Tongue (tissue), 1 donor: ENCODE measurements at regions not wholly inside any gene's neighbourhood (a gene's known extent, or its start where the extent isn't known, plus 50 kb on each side); places are given as distances from the start of the nearest gene placed in this dataset.

Experiments
- DNase-seq: peaks from one replicate; pipeline ENCODE4 v3.0.0-alpha.2; 2015

DNA sequence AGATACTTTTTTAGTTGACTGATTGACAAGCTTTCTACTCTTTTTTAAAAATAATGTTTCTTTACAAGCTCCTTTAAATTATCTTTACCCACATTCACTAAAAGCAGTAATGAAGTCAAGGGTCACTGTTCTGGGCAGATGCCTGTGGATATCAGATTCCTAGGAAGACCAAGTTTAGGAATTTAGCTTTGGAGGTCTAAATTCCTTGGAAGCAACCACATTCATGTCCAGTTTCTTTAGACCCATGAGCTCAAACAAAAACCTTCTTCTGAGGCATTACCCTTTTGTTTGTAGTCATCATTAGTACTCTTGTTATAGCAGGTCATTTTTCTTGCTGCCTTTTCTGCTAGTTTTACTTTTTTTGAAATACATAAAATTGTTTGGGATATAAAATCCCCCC lies 462.9 kb upstream of the JAG1 start:
- no peak for DNase-seq

DNA sequence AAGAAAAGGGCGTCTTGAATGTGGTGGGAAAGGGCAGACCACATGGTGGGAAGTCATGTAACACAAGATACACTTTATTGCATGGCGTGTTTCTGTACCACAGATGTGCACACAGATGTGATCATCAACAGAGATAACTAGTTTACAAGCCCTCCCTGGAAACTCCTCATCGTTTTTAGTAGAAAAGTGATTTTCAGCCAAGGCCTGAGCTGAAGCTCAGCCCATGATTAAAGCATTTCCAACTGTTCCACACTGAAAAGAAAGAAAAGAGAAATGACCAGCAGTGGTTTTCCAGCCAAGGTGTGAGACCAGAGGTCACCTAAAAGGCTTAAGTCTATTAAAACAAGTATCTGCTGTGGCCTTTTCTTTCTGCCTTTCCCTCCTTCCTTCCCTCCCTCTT lies 463.9 kb upstream of the JAG1 start:
- peak; percentile 31 for DNase-seq

DNA sequence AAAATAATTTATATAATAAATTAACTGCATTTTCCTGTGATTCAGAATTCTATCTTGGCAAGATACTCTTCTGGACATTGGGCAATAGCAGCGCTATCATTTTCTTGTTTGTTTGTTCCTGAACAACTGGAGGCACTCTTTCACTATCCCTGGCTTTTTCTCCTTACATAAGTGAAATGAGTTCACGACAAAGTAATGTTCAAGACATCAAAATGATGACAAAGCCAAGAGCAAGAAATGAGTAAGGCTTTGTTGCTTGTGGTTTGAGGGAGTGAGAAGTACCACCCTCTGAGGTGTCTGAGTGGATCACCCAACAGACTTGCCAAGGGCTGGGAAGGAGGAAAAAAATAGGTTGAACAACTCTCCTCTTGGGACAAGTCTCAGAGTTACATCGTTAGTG lies 466.6 kb upstream of the JAG1 start:
- DNase-seq = no peak

DNA sequence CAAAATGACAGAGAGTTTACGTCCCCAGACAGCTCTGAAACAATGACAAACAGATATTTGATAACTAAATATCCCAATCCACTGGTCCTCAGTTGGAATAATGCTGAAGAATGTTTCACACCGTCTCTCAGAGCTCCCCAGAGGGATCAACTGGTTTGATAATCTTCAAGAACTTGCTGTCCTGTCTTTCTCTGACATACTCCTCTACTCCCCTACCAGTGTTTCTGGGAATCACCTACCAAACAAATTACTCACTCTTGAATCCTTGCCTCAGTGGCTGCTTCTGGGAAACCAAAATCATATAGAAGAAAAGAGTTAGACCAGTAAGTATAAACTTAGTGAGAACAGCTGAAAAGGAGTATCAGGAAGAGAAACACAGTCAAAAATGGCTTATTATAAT lies 469.7 kb upstream of the JAG1 start:
- DNase-seq = no peak

DNA sequence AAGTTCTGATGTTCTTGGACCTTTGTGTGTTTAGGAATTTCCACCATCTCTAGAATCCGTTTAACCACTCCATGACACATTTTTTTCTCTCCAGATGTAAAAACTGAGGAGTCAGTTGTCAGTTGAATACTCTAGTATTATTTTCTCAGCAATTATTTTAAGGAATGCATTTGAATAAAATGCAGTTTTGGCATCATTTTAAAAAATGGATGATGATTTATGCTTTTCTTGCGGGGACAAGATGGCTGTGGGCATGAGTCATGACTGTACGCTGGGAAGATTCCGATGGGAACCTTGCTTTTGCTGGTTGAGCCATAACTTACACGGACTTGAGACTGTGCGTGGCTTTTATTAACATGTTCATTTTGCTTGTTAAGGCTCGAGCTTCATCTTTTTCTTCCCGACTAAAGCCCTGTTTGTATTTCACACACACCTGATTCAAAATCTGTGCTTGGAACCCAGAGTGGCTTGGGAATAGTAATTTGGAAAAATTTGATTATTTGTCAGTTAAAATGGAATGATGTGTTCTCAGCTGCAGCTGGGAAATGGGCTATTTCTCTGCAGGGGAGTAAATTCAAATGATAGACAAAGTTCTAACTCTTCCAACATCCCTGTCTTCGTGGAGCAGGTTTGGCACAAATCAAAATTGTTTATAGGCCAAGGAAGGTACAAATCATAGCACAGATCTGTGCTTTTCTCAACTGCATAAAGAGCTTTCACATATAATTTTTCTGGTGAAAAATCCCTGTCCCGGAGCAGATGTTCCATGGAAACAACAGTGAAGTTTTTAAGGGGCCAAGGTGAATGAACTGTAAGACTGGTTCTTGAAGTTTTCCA lies 470.5 kb upstream of the JAG1 start:
- DNase-seq = peak; percentile 33

DNA sequence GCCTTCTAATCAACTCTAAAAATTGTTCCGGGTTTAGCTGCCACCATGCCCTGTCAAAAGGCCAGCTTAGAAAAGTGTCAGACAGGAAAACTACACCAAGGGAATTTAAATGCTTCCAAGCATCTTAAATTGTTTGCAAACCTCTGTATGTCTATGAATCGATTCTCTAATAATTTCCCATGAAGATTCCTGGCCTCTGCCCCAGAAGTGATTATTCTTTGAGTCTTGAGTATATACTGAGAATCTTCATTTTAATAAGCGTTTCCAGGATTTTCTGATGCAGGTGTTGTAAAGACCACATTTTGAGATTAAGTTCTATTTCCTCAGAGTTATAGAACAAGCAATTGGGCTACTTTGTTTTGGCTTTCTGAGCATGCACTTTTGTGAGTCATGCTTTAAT lies 471.8 kb upstream of the JAG1 start:
- DNase-seq = no peak

DNA sequence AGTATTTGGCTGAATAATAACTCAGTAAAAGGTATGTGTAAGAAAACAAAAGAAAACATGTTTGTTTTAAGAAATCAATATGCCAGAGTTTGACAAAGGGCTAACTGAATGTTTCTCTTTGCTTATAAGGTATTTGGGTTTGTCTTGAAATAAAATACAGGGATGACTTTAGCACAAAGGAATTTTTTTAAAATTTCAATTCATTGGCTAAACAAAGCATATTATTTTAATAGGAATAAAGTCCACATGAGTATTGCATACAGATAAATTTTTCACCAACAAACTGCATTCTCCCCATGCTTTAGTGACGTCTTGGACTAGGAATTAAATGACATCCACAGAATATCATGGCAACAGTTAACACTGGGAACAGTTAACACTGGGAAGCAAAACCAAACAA lies 480.0 kb upstream of the JAG1 start:
- DNase-seq = no peak

DNA sequence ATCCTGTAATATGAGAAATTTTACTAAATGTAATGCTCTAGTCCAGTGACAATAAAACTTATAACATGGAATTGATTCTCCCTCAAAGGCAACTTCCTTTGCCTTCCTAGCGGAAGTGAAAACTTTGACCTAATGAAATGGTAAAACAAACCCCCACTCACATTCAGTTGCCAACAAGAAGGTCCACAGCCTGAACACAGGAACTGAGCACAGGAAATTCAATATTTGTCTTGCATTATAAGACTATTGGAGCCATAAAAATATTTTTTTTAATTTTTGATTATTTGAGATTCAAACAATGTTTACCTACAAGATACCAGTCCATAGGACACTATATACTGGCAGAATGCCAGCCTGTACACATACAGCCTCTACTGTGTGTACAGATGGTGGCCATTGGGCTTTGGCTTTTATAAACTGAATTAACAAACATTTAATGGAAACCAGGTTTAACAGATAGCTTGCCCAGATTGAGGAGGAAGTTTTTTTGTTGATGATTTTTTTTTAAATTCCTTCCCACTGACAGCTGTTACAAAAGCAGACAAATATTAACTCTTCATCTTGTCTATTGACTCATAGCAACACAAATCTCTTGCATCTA lies 481.5 kb upstream of the JAG1 start:
- no peak for DNase-seq

DNA sequence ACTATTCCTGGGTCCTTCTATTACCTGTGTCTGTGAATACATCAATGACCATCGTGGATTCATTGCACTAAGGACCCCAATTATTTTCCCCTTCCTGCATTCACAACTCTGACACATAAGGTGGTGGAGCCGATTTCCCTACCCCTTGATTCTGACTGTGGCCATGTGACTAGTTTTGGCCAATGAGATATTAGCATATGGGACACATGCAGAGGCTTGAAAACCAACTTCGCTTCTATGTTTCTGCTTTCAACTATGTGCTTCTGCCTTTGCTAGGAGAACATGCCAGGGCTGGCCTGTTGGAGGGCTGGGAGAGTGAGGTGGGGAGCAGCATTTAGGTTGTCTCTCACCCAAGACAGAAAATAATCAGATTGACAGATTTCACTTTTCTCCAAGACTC lies 483.1 kb upstream of the JAG1 start:
- DNase-seq = no peak

DNA sequence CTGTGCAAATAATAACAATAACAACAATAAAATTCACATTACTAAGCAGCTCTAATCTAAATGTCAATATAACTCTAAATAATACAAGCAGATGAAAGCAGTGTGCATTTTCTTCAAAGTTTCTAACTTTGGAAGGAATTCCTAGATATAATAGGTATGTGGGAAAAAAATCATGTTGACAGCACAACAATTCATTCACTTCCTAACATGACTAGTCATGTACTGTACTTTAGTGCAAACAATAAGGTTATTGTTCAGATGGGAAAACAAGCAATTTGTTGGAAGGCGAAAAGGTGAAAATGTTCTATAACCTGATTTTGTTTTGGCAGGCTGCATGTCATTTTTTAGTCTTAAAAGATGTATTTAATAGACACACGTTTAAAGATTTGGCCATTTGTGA lies 484.3 kb upstream of the JAG1 start:
- DNase-seq = no peak

DNA sequence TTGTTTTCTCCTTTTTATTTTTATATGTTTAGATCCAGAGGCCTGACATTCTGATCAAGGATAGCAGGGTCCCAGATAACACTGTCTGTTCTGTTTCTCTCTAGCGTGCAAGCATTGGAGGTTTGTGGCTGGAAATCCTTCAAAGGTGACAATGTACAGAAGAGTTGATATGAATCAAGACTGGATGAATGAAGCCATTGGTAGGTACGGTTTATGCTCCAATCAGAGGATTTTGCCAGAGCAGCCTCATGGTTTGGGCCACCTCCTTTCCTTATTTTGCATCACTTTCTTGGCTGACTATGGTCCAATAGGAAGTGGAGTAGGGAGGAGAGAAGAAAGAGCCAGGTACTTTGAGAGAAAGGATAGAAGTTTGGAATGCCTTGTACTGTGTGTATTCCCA lies 484.8 kb upstream of the JAG1 start:
- DNase-seq = no peak

DNA sequence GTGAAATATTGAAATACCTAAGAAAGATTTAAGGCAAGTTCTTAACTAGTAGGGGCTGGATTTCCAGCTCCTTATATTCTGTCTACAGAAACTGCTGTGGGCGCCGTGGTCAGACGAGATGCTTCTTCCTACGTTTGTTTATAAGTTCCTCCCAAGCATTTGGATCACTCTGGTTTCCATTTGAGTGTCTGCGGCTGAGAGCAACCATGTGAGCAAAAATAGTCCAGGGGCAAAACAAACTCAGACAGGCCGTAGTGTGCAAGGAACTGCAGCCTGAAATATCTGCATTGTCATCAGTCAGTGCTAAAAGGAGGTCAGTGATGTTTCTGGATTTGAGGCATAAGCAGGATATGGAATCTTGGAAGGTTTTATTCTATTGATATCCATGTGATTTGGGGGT lies 485.9 kb upstream of the JAG1 start:
- DNase-seq = peak; percentile 61

DNA sequence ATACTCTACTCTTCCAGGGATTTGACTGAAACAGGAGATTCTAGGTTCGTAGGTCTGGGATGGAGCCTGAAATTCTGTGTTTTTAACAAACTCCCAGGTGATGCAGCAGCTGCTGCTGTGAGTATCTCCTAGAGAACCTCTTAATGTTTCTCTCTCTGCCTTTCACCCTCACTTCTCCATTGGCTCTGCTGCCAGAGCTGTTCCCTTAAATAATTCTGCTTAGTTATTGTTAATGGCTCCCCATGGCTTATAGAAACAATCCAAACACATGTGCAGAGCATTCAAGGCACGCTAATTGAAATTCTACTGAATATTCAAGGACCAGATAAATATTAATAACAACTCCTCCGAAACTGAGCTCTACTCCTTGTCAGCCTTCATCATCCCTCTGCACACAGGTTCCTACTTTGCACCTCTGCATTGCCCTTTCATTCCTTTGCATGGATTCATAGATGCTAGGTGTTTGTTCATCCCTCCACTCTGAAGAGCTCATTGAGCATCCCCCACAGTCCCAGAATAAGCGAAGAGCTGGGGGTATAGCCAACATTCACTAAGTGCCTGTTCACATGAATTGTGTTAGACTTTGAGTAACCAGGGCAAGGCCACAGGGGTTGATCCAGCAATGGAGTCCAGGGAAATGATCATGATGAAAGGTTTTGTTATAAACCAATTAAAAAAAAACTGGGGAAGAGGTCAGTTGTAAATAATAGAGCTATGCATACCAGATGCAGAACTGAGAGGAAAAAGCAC lies 488.4 kb upstream of the JAG1 start:
- no peak for DNase-seq

DNA sequence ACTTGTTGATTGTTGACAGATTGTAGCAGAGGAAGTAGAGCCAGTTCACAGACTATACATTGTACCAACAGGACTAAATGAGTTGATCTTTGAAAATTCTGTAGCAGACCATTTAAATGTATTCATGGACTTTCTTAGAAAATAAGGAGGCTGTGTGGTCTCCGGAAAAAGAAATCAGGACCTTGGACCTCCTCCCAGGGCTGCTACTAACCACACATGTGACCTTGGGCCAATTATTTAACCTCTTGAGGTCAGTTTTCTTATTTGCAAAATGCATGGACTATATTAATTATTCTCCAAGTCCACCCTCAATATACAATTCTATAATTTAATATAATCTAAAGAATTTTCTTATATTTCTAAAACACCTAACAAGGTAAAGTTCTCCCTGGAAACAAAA lies 492.0 kb upstream of the JAG1 start:
- DNase-seq = no peak

DNA sequence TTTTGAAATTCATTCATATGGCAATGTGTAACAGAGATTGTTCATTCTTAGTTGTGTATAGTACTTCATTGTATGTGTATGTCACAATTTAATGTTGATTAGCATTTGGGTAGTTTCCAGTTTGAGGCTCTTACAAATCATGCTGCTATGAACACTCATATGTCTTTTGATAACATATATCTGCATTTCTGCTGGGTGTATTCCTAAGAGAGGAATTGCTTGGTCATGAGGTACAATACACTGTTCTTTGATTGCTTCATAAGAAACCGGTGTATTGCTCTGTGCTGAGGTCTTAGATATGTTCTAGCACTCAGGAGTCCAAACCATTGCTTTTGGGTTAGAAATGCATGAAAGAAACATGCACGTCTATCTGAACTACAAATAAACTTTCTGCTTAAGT lies 492.9 kb upstream of the JAG1 start:
- DNase-seq = no peak

DNA sequence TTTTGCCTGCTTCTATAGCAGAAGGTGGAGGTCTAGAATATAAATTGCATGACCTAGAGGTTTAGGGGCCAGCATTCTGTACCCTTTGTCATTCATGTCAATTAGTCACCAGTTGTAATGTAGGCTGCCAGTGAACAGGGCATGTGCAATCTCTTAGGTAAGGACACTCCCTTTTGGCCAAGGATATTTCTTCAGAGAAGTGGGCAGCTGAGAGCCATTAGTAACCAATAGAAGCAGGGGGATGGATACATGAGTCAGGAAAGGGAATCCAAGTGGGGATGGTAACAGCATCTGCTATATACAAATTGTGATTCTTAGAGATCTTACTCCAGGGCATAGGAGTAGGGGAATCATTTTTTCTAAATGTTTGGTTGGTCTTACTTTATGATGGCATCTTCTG lies 494.2 kb upstream of the JAG1 start:
- no peak for DNase-seq

DNA sequence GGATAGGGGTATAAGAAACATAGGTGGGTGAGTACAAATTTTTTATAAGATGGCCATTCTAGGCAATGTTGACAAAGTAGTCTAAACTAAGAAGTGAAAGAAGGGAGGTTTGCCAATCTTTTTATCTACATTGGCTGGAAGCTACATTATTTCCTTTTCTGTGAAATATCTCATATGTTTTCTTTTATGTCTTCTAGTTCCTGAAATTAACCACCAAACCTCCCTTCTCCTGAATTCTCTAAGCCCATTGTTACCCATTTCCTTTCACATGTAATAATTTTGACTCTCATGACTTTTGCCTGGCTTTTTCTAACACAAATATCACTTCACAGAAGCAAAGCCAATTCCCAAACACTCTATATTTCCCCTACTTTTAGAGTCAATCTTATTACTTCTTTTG lies 496.2 kb upstream of the JAG1 start:
- no peak for DNase-seq

DNA sequence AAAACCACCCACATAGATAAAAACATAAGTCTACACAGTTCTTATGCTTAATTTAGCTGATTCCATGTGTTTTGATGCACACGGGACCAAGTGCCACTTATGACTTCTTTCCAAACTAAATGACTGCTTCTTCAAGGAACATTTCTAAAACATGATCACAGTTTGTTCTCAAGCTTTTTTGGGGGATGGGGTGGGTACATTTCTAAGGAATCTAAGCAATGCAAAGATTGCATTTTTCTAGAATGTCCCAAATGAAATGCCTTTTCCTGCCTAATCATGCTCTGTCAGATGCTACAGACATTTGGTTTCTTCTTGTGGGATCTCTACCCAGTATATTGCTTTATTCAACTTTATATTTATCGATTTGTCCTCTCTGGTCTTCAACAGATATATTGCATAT lies 496.8 kb upstream of the JAG1 start:
- no peak for DNase-seq

DNA sequence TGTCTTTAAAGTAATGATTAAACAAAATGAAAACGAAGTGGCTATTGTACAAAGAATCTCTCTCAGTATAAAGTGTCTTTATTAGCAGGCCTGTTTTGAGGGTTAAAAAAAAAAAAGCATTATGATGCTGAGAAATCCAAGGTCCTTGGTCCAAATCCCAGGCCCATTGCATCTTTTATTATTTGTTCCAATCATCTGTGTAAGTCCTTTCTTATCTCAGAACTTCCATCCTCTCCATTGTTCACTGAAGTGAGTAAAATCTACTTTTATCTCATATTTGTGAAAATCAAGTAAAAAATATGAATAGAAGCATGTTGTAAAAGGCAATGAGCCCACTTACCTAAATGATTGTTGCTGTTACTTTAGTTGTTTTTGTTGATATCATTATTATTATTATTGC lies 499.1 kb upstream of the JAG1 start:
- DNase-seq = no peak

DNA sequence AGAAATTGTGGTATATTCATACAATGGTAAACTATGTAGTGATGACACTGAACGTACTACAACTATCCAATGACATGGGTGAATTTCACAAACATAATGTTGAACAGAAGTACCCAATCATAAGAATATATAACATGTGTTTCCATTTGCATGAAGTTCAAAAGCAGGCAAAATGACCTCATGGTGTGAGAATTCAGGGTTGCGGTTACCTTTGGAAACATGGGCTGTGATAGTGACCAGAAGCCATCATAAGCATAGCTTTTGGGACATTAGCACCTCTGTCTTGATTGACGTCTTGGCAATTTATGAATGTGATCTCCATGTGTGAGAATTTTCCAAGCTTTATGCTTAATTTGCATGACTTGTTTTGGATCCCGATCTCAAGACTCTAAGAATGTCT lies 500.1 kb upstream of the JAG1 start:
- peak; percentile 28 for DNase-seq

DNA sequence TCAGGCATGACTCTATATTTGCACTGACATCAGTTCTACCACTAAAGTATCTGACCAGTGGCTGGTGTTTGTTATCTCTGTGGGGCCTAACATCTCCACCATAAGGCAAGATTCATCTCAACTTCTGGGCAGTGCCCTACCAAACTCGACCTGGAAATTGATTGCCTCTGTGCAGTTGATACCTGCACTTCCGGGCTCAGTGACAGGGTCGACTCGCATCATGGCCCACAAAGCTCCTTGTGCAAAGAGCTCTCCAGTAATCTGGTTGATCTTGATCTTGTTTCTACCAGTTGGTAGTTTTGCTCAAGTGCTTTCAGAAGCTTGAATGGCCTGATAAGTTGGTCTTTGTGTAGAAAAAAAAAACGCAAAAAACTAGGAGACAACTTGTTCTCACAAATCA lies 501.1 kb upstream of the JAG1 start:
- DNase-seq = no peak

DNA sequence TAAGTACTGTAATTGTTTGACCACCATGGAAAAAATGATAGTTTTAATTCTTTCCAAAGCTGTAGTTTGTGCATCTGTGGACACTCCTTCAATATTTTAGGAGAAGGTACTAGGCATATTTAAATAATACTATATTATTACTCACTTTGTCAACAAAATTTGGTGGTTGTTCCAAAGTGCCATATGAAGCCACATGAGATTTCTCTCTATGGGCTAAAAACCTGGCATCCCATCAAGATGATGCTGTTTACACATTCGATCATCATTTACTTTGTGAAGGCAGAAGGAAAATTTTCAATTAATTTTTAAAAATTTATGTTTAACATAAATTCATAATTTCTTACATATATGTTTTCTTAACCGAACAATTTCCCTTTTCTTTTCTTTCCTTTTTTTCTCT lies 502.6 kb upstream of the JAG1 start:
- DNase-seq = no peak

DNA sequence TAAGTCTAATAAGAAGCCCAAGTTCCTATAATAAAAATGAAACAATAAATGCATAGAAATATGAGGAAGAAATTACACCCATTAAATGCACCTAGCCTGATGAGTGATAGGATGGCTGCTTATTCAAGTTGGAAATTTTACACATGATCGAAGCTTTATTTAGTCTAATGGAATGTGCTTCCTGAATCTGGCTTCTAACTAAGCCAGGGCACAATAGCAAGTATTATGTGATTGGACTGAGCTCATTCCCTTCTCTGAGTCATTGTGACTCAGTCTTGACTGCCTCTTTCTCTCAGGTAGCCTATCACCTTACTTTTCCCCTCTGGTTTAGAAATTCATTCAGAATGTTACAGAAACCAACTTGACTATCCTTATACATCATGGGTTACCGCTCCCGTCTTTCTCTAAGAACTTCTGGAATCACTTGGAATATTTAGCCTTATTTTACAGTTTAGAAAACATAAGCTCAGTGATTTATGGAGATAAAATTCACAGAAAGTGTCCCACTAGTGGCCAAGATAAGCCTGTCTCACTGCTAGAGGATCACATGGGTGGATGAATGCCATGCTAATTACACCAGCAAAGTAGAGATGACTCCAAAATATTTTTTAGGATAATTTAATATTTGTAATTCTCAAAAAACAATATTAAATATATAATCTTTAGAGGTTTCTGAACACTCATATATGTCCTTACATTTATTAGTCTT lies 505.3 kb upstream of the JAG1 start:
- DNase-seq = no peak
